BLaER1 (cell line): ENCODE measurements at regions not wholly inside any gene's neighbourhood (a gene's known extent, or its start where the extent isn't known, plus 50 kb on each side); places are given as distances from the start of the nearest gene placed in this dataset.
A peak's percentile ranks its signal among the peaks of the same experiment; 100 is the strongest.
"Not testable (repeated sequence)": the region's sequence is repeated elsewhere in the genome, so short reads cannot be mapped to it uniquely, and the experiment has no call there.

ENCODE experiments used
- H3K27ac ChIP-seq: shearing (Covaris generic); formaldehyde crosslinking; 2 replicates; pipeline ENCODE4 v1.8.1; 2022
- H3K27me3 ChIP-seq: shearing (Covaris generic); formaldehyde crosslinking; 2 replicates; pipeline ENCODE4 v1.8.1; 2022
- H3K36me3 ChIP-seq: shearing (Covaris generic); formaldehyde crosslinking; 2 replicates; pipeline ENCODE4 v1.8.1; 2022
- H3K4me1 ChIP-seq: shearing (Covaris generic); formaldehyde crosslinking; 2 replicates; pipeline ENCODE4 v1.8.1; 2022
- H3K4me2 ChIP-seq: shearing (Covaris generic); formaldehyde crosslinking; 2 replicates; pipeline ENCODE4 v1.8.1; 2022
- H3K4me3 ChIP-seq: shearing (Covaris generic); formaldehyde crosslinking; 2 replicates; pipeline ENCODE4 v1.8.1; 2022
- H3K9ac ChIP-seq: shearing (Covaris generic); formaldehyde crosslinking; 2 replicates; pipeline ENCODE4 v1.8.1; 2022
- H3K9me3 ChIP-seq: shearing (Covaris generic); formaldehyde crosslinking; 2 replicates; pipeline ENCODE4 v1.8.1; 2022
- H4K20me1 ChIP-seq: shearing (Covaris generic); formaldehyde crosslinking; 2 replicates; pipeline ENCODE4 v1.8.1; 2022
- Cebpa-rat ChIP-seq: shearing (Covaris generic); IDR thresholded peaks from 2 replicates; pipeline ENCODE4 v1.8.1; 2022

DNA sequence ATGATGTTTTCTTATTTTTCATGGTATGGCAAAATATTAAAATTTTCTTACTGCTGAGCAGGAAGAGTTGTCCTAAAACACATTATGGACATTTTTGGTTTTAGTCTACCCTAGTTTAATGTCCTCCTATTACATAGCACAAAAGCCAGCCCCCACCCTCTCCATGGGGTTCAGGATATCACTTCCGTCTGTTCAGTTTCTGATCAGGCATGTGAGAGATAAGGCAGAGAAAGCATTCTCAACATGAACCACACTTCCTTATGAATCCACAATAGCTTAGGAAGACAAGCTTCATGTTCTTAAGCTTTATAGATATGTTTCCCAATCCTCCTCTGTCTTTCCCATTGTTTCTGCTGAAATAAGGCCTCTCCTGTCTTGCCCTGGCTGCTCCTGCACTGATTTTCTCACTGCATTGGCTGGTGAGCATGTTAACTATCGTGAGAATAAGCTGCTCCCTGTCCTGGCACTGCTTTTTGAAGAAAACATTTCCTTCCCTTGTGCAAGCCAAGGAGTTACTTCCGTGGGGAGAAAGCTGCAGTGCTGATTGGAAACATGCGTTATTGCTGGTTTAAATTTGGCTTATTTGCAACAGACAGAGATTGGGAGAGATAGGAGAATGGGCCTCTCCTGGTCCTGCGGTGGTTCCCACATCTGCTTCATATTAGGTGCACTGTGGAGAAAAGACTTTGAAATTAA lies 260.3 kb upstream of the RPS23 start:
- H3K4me2 ChIP-seq = 0 out of 2 replicates have a peak overlapping the region, but pooled peaks have one; percentile 6
- H3K9me3 ChIP-seq = peaks cover 5% of the 10 kb centered on the region; the same call in 1 of the 2 replicates
- no peaks in the 10 kb centered on the region for H3K36me3 ChIP-seq
- TF ChIP-seq Cebpa-rat = no peak
- H3K27ac ChIP-seq = no peak overlapping the region
- no peak overlapping the region for H3K9ac ChIP-seq
- no peaks in the 10 kb centered on the region for H3K27me3 ChIP-seq
- H3K4me1 ChIP-seq = peaks cover 33% of the 10 kb centered on the region
- no peaks in the 10 kb centered on the region for H4K20me1 ChIP-seq
- no peak overlapping the region for H3K4me3 ChIP-seq

DNA sequence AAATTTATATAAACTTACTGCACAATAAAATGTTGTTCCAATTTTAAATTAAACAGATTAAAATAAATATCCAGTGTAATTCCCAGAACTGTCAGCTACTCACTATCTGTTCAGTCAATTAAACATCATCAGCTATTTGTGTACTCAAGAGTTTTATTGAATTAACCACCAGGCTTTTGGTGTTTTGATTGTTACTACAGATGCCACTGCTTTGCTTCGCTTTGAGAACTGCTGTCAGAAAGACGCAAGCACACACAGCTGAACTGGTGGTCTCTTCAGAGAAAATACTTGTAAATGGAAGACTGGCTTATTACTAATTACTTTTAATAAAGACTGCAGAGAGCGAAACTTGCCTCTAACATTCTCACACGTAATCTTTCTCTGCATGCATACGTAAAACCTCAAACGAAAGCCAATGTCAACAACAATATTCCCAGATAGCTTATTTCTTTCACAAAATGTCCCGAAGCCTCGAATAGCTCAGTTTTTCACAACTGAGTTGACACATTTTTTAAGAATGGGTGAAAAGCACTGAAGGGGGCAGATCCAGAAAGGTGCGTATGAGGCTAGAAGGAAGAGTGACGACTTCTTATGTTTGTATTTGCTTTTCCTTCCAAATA lies 259.6 kb upstream of the RPS23 start:
- H3K4me3 ChIP-seq = no peak overlapping the region
- TF ChIP-seq Cebpa-rat = no peak
- H3K27me3 ChIP-seq = no peaks in the 10 kb centered on the region
- no peaks in the 10 kb centered on the region for H3K36me3 ChIP-seq
- H3K9me3 ChIP-seq = peaks cover 9% of the 10 kb centered on the region
- H3K27ac ChIP-seq = no peak overlapping the region
- H3K4me1 ChIP-seq = peaks cover 39% of the 10 kb centered on the region
- no peaks in the 10 kb centered on the region for H4K20me1 ChIP-seq
- H3K9ac ChIP-seq = no peak overlapping the region
- no peak overlapping the region for H3K4me2 ChIP-seq

DNA sequence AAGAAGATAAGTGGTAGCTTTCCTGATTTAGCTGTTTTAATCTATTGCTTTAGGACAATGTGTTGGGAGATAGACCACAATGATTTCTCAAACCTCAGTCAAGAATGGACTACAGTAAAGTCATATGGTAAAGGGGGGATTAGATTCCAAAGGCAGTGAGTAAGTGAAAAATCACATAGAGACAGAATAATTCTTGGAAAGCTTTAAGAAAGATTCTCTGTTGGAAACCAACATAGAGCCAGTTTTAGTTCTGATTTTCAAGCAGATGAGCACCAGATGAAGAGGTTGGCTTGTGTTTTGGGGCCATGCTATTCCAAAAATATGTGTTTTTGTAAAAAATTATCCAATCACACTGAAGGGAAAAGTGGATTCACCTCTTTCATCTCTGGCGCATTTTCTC lies 256.8 kb upstream of the RPS23 start:
- Histone ChIP-seq H3K4me2 (peak overlapping the region; percentile 63), H3K27me3 (no peaks in the 10 kb centered on the region), H3K9ac (no peak overlapping the region), H3K4me1 (peaks cover 44% of the 10 kb centered on the region), H3K36me3 (peaks cover 5% of the 10 kb centered on the region; the same call in 1 of the 2 replicates), H3K4me3 (no peak overlapping the region), H4K20me1 (no peaks in the 10 kb centered on the region), H3K27ac (no peak overlapping the region), H3K9me3 (peaks cover 30% of the 10 kb centered on the region)
- TF ChIP-seq Cebpa-rat = no peak

DNA sequence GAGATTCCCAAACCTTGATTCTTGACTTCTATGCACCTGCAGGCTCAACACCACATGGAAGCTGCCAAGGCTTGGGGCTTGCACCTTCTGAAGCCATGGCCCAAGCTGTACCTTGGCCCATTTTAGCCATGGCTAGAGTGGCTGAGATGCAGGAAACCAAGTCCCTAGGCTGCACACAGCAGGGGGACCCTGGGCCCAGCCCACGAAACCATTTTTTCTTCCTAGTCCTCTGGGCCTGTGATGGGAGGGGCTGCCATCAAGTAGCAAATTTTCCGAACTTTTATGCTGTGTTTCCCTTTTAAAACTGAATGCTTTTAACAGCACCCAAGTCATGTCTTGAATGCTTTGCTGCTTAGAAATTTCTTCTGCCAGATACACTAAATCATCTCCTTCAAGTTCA lies 253.9 kb upstream of the RPS23 start:
- H3K9ac ChIP-seq = not testable (repeated sequence)
- peak overlapping the region; percentile 11; the same call in 1 of the 2 replicates for H3K4me3 ChIP-seq

DNA sequence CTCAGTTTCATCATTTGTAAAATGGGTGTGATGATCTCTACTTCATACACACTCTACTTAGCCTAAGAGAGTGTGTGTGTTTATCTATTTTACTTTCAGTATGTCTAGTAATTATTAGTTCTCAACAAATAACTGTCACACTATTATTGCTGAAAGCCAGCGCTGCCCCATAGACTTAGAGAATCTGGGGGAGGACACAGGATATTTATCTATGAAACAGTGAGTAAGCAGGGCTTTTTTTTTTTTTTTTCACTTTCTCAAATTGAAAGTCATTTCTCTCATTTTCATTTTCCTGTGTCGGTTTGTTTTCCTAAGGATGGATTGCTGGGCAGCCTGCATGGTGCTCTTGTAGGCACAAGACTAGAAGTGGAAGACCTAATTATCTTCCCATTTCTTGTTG lies 248.4 kb upstream of the RPS23 start:
- Histone ChIP-seq H3K4me1 (no peaks in the 10 kb centered on the region), H3K36me3 (peaks cover under 1% of the 10 kb centered on the region; the same call in 1 of the 2 replicates), H4K20me1 (no peaks in the 10 kb centered on the region), H3K9me3 (peaks cover 15% of the 10 kb centered on the region), H3K4me2 (no peak overlapping the region), H3K27me3 (no peaks in the 10 kb centered on the region; the same call in 1 of the 2 replicates), H3K27ac (no peak overlapping the region), H3K4me3 (no peak overlapping the region), H3K9ac (no peak overlapping the region)
- no peak for TF ChIP-seq Cebpa-rat

More for the DNA sequence above, 253.9 kb upstream of the RPS23 start:
- Histone ChIP-seq H3K4me1 (peaks cover 35% of the 10 kb centered on the region), H3K9me3 (peaks cover 36% of the 10 kb centered on the region)
- not testable (repeated sequence) for H3K36me3 ChIP-seq, H4K20me1 ChIP-seq, H3K27me3 ChIP-seq, H3K4me2 ChIP-seq, H3K27ac ChIP-seq

DNA sequence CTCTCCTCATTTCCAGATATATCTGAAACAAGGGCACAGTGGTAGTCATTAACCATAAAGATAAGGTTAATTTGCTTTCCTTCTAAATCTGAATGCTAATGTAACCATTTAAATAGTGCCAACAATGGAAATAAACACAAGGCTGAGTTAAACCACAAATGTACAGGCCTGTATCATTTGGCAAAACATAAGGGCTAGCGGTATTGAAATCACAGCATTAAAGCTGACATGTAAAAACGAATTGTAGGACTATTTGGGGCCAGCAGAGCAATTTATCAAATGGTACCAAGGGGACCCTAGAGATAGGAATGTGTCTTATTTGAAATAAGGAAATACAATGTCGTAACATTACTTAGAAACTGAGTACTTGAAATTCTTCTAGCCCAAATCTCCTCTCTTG lies 247.5 kb upstream of the RPS23 start:
- TF ChIP-seq Cebpa-rat = no peak
- Histone ChIP-seq H3K9ac (no peak overlapping the region), H4K20me1 (no peaks in the 10 kb centered on the region), H3K36me3 (no peaks in the 10 kb centered on the region), H3K4me2 (no peak overlapping the region), H3K27me3 (no peaks in the 10 kb centered on the region; the same call in 1 of the 2 replicates), H3K27ac (no peak overlapping the region), H3K9me3 (peaks cover 6% of the 10 kb centered on the region; the same call in 1 of the 2 replicates), H3K4me1 (no peaks in the 10 kb centered on the region), H3K4me3 (no peak overlapping the region)

DNA sequence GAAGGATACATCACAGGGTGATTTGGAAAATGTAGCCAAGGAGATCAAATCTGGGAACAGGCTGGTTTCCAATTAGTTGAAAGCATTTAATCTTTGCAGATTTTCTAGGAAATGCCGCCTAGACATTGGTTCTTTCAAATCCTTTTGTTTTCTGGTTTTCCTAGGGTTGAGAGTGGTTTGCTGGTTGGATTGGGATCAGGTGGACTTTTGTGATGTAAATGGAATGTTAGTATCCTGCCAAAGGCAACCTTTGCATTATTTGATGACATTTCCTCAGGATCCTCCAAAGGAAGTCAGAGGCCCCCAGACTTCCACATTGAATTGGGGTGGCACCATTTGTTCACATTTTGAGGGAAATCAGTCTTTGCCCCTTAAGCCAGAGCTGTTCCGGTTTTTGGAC lies 245.5 kb upstream of the RPS23 start:
- H3K4me1 ChIP-seq = no peaks in the 10 kb centered on the region
- no peak for TF ChIP-seq Cebpa-rat
- no peak overlapping the region for H3K4me2 ChIP-seq
- no peaks in the 10 kb centered on the region; the same call in 1 of the 2 replicates for H3K27me3 ChIP-seq
- peaks cover 6% of the 10 kb centered on the region; the same call in 1 of the 2 replicates for H3K9me3 ChIP-seq
- no peaks in the 10 kb centered on the region for H3K36me3 ChIP-seq
- H3K9ac ChIP-seq = no peak overlapping the region
- H4K20me1 ChIP-seq = no peaks in the 10 kb centered on the region
- H3K27ac ChIP-seq = no peak overlapping the region
- no peak overlapping the region for H3K4me3 ChIP-seq

DNA sequence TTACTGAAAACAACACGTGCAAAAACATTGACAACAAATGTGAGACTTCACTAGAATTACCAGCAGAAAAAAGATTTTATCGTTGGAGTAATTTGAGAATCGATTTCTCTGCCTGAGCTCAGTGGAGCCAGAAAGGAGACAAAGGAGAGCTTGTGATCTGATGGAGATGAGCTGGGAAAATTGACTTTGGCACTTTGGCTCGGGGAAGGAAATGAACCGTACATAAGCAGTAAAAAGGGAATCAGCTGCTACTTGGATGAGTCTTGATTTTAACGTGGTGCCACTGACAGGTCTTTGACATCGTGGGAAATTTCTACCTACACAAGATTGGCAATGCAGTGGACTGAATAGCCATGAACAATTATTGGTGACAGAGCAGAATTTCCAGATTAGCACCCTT lies 244.7 kb upstream of the RPS23 start:
- Histone ChIP-seq H3K27me3 (no peaks in the 10 kb centered on the region; the same call in 1 of the 2 replicates), H3K9me3 (no peaks in the 10 kb centered on the region), H4K20me1 (no peaks in the 10 kb centered on the region), H3K4me1 (no peaks in the 10 kb centered on the region), H3K4me3 (no peak overlapping the region), H3K36me3 (no peaks in the 10 kb centered on the region), H3K4me2 (no peak overlapping the region), H3K9ac (no peak overlapping the region), H3K27ac (no peak overlapping the region)
- TF ChIP-seq Cebpa-rat = no peak

DNA sequence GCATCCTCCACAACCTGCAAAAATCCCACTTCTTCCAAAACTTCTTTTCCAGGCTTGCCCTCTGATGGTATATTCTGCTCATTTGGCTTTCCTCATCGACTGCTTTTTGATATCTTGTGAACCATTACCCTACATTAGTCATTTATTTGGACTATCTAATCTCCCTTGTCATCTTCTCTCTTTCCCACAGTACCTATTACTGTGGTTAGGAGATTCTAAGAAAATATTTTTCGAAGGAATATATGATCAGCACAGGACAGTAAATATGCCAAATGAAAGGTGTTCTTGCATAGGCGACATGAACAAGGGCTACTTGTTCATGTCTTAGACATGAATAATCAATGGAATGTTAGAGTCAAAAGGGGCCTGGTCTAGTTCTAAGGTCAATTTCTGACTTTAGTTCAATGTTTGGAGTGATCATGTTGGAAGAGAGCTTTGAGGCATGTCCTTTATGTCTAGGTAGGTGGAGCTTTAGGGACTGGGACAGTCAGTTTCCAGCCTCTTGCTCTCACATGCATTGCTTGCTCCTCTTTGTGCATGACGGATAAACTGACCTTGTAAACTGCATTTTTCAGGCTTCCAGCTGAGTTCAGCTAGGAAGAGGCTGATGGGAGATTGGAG lies 243.4 kb upstream of the RPS23 start:
- no peaks in the 10 kb centered on the region for H3K9me3 ChIP-seq
- no peak overlapping the region for H3K9ac ChIP-seq
- no peak overlapping the region for H3K4me3 ChIP-seq
- no peaks in the 10 kb centered on the region; the same call in 1 of the 2 replicates for H3K27me3 ChIP-seq
- no peaks in the 10 kb centered on the region for H3K4me1 ChIP-seq
- TF ChIP-seq Cebpa-rat = no peak
- no peaks in the 10 kb centered on the region for H4K20me1 ChIP-seq
- no peak overlapping the region for H3K4me2 ChIP-seq
- no peak overlapping the region for H3K27ac ChIP-seq
- H3K36me3 ChIP-seq = no peaks in the 10 kb centered on the region

DNA sequence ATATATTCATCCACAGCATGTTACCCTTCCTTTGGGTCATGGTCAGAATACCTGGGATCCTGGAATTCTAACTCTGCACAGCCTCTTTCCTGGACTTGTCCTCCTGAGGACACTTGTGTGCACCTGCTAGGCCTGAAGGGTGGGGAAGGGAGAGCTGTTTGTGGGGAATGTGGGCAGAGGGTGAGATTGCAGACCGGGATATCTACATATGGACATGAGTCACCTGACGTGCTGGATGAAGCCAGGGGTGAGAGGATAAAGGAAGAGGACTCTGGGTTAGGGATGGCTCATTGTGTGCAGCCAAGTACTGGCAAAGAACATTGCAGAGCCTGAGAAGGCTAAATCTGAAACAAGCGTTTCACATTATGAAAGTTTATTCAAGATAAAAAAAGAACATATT lies 241.4 kb upstream of the RPS23 start:
- no peak overlapping the region for H3K4me2 ChIP-seq
- H4K20me1 ChIP-seq = no peaks in the 10 kb centered on the region
- no peaks in the 10 kb centered on the region for H3K9me3 ChIP-seq
- TF ChIP-seq Cebpa-rat = no peak
- H3K27ac ChIP-seq = no peak overlapping the region
- H3K9ac ChIP-seq = no peak overlapping the region
- H3K27me3 ChIP-seq = no peaks in the 10 kb centered on the region; the same call in 1 of the 2 replicates
- no peak overlapping the region for H3K4me3 ChIP-seq
- H3K36me3 ChIP-seq = no peaks in the 10 kb centered on the region
- no peaks in the 10 kb centered on the region for H3K4me1 ChIP-seq
